GM21447 (cell line): ENCODE measurements at regions not wholly inside any gene's neighbourhood (a gene's known extent, or its start where the extent isn't known, plus 50 kb on each side); places are given as distances from the start of the nearest gene placed in this dataset.
"Not testable (repeated sequence)": the region's sequence is repeated elsewhere in the genome, so short reads cannot be mapped to it uniquely, and the experiment has no call there.

Source experiments
- ATAC-seq: cut with Tn5 transposase; IDR thresholded peaks from one replicate; pipeline ENCODE4 v1.9.1; 2021; ENCODE audit not compliant: unreplicated experiment

DNA sequence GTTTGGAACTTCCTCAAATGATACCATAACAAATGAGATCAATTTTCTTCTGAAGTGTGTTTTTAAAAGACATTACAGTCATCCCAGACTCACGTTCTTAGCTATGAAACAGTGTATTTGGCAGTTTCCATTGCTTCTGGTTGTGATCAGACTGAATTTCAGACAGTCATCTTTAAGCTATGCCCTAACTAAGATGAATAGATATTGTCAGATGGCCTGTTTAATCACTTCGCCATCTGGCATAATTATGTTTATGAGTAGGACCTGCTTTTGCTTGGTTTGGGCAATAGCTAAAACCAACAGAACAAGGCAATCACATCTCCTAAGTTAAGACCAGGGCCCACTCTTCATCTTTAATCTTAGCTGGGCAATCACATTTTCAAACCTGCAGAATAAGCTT lies 313.1 kb downstream of the SV2B start:
- ATAC-seq = no peak

- ATAC-seq = no peak
Observed at GRCh38 chr15:91414124-91414523, 314.1 kb downstream of the SV2B start.

- ATAC-seq = not testable (repeated sequence)
Observed at GRCh38 chr15:91415258-91415657, 315.2 kb downstream of the SV2B start.

- ATAC-seq = no peak
Observed at GRCh38 chr15:91420689-91421088, 320.6 kb downstream of the SV2B start.

- no peak for ATAC-seq
Observed at GRCh38 chr15:91422797-91423196, 322.7 kb downstream of the SV2B start.

DNA sequence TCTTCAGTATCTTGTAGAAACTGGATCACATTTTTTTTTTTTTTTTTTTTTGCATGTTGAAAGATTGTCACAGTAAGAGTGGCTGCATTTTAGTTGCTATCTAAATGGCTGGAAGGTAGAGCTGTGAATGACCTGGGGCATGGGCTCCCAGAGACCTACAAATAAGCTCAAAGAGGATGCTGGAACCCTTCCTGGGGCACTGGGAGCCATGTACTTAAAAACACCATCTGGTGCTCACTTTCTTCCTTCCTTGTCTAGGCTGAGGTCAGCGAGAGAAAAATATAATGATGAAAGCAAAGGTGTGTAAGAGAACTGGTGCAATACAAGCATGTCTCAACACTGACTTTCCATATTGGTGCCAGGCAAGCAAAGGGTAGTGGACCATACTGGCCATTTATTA lies 323.9 kb downstream of the SV2B start:
- no peak for ATAC-seq

- no peak for ATAC-seq
Observed at GRCh38 chr15:91426412-91426811, 326.4 kb downstream of the SV2B start.

GRCh38 chr15:91429973-91430372 lies 329.9 kb downstream of the SV2B start:
- ATAC-seq = no peak

DNA sequence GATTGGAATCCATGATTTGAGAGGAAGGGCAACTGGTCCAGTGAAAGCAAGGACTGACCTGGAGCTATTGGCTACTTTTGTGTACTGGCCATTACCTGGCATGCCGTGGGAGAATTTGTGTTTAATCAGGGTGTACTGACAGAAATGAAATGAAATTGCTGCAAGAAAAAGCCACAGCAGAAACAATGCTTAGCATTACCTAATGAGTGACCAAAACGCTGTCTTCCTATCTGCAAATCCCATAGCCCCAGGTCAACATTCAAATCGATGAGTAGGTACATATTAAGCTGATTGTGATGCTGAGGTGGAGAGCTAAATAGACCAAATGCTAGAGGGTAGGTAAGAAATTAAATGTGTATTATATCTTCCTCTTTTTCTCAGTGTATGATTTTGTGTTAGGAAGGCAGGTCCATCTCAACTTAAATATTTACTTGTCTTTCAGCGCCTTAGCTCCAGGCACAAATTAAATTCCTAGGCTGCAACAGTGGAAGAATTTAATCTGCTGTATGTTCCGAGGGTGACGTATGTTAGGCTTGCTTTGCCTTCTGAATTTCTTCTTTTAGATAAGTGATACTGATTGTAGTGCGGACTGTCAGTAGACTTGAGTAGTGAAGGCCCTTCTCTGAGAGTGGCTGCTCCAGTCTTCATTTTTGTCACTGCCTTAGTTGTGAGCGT lies 331.1 kb downstream of the SV2B start:
- ATAC-seq = no peak

GRCh38 chr15:91435113-91435512 lies 335.1 kb downstream of the SV2B start:
- ATAC-seq = no peak

- ATAC-seq = no peak
Observed at GRCh38 chr15:91444656-91445055, 344.6 kb downstream of the SV2B start.

DNA sequence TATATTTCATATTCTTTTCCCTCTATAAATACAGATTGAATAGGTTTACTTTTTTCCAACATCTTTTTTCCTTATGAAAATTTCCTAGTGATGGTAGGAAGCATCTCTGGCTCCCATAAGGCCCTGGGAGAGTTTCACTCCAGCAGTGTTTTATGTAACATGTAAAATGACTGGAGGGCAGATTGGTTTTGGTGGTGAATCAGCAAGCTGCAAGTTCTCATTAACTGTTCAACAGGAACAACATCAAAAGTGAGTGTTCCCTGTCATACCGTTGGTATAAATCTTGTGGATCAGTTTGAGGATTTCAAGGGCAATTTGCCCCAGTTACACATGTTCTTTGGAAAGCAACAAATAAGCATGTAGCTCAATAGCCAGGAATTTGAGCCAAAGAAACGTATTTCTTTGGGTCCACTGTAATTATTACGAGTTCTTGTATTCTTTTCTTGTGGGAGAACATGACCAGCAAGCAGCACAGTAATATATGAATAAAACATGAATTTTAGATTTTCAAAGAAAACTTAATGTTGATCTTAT lies 345.7 kb downstream of the SV2B start:
- ATAC-seq = no peak

- ATAC-seq = no peak
Observed at GRCh38 chr15:91447991-91448644, 348.1 kb downstream of the SV2B start.

DNA sequence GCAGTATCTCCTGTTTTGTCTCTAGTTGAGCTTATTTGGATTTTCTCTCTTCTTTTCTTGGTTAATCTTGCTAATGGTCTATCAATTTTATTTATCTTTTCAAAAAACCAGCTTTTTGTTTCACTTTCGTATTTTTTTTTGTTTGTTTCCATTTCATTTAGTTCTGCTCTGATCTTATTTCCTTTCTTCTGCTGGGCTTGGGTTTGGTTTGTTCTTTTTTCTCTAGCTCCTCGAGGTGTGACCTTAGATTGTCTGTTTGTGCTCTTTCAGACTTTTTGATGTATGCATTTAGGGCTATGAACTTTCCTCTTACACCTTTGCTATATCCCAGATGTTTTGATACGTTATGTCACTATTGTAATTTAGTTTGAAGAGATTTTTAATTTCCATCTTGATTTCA lies 353.3 kb downstream of the SV2B start:
- ATAC-seq = not testable (repeated sequence)

DNA sequence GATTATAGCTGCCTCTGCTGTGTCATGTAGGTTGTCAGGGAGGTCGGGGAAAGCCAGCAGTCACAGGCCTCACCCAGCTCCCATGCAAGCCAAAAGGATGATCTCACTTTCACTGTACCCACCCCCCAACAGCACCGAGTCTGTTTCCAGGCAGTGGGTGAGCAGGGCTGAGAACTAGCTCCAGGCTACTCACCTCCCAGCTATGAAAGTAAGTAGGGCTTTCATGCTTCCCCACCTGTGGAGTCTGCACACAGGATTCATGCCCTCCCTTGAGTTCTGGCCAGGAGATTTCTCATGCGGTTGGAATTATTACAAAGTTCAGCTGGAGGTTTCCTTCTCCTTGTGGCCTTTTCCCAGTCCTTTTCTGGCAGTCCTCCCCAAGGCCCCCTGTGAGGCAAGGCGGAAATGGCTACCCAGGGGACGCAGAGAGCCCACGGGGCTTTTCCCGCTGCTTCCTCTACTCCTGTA lies 356.2 kb downstream of the SV2B start:
- no peak for ATAC-seq

DNA sequence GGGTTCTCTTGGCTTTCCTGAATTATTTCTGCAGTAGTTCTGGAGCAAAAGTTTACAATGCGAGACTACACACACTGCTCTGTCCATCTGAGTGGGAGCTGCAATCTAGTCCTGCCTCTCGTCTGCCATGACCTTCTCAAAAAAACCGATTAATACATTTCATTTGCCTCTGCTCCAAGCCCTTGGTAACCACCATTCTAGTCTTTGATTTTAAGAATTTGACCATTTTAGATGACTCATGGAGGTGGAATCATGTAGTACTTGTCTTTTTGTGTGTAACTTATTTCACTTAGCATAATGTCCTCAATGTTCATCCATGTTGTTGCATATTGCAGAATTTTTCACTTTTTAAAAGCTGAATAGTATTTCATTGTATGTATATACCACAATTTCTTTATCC lies 356.9 kb downstream of the SV2B start:
- no peak for ATAC-seq

DNA sequence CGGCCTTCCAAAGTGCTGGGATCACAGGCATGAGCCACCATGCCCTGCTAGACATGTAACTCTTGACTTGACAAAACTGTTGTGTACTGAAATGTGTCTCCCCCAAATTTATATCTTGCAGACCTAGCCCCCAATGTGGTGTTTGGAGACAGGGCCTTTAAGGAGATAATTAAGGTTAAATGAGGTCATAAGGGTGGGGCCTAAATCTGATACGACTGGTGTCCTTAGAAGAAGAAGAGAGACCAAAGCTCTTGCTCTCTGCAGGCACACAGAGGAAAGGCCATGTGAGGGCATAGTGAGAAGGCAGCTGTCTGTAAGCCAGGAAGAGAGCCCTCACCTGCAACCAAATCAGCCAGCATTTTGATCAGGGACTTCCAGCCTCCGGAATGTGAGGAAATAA lies 361.3 kb downstream of the SV2B start:
- ATAC-seq = no peak

DNA sequence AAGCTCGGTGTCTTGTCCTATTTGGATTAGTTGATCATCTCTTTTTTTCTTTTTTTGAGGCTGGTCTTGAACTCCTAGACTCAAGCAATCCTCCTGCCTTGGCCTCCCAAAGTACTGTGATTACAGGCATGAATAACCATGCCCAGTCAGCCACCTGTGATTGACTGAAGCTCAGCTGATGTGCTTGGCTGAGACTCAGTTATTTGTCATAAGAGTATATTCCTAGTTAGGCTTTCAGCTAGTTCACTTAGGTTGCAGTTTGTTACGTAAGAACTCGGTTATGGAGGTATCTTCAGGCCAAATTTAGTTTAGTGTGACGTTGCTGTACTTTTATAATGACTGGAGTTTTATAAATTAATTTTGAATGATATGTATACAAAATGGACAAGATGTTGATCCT lies 365.0 kb downstream of the SV2B start:
- ATAC-seq = no peak

GRCh38 chr15:91465696-91466095 lies 365.6 kb downstream of the SV2B start:
- ATAC-seq = no peak

DNA sequence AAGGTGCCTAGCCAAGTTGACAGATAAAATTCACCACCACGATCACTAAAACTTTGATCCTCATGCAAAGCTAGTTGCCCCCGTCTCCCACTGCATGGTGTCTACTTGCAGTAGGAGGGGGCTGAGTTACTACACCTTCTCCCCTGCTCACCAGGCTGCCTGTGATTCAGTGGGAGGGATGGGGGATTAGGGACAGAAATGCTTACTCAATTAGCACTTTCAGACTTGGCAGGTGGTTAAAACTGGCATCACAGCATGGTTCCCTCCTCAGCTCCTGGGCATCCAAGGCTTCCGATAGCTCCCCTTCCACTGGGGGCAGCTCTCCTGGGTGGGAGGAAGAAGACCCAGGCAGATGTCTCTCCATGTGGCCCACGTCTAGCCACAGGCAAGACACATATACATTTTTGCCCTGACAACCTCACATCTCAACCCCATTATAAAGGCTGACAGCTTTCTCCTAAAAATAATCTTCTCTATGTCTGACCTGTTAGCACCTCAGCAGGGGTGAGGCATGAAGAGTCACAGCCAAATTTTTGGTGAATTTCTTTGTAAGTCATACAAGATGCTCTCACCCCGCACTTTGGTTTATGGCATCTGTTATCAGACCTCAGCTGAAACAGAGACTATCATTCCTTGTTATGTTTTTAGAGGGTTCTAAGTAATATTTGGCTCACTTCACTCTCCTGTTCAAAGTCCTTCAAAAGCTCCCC lies 369.0 kb downstream of the SV2B start:
- ATAC-seq = no peak

GRCh38 chr15:91469632-91470567 lies 369.8 kb downstream of the SV2B start:
- no peak for ATAC-seq
